B cell (primary cell): ENCODE measurements at regions not wholly inside any gene's neighbourhood (a gene's known extent, or its start where the extent isn't known, plus 50 kb on each side); places are given as distances from the start of the nearest gene placed in this dataset.

ENCODE experiments used
- ATAC-seq: fragments of 200-7000 bp; cut with Tn5 transposase; one replicate; pipeline ENCODE4 v1.10.0; 2021; ENCODE audit warnings: low read depth, mild to moderate bottlenecking, moderate number of reproducible peaks, moderate library complexity
- CTCF ChIA-PET: fragments of 350-600 bp; sonication (Branson Sonifier 250); formaldehyde crosslinking; loops from one replicate; lab custom pipeline; 2021; ENCODE audit warnings: antibody characterized with exemption, inconsistent platforms; lab: Charles Lee
- POLR2A ChIA-PET: fragments of 350-600 bp; sonication (Branson Sonifier 250); formaldehyde crosslinking; loops from one replicate; lab custom pipeline; 2021; ENCODE audit warnings: antibody characterized with exemption; lab: Charles Lee
- DNase-seq: peaks from one replicate; pipeline ENCODE4 v3.0.0; 2013
- H2AFZ ChIP-seq: 2 replicates; pipeline ENCODE4 v1.6.1; 2012; ENCODE audit warnings: mild to moderate bottlenecking, low read depth, low read length; ENCODE audit not compliant: insufficient read depth, poor library complexity, severe bottlenecking
- H3K27ac ChIP-seq, 2 donors: 1 replicate in 1 of 2; 2 replicates in 1 of 2; pipeline ENCODE4 v1.5.1; 2012 to 2013; ENCODE audit warnings: low read length in 2 of 2, mild to moderate bottlenecking in 2 of 2, moderate library complexity in 1 of 2
- H3K27me3 ChIP-seq, 4 experiments: fragments of 200-600 bp in 1 of 4; sonication (generic) in 1 of 4; replicated peaks in 1 of 4; 1 replicate in 2 of 4; 2 replicates in 2 of 4; pipeline versions ENCODE4 v1.6.1 to v1.7.0; 2013 to 2016; ENCODE audit warnings: low read length in 3 of 4, mild to moderate bottlenecking in 2 of 4, mixed read lengths in 1 of 4, moderate library complexity in 1 of 4; ENCODE audit not compliant: insufficient read depth in 4 of 4, control insufficient read depth in 3 of 4; ENCODE audit errors: control extremely low read depth in 1 of 4
- H3K36me3 ChIP-seq, 2 experiments: replicated peaks in 1 of 2; 1 replicate in 1 of 2; 2 replicates in 1 of 2; pipeline versions ENCODE4 v1.6.1 to v1.7.1; 2013; ENCODE audit warnings: low read length in 1 of 2; ENCODE audit not compliant: insufficient read depth in 2 of 2, control insufficient read depth in 1 of 2; ENCODE audit errors: control extremely low read depth in 1 of 2, extremely low read depth in 1 of 2
- H3K4me1 ChIP-seq, 2 donors: fragments of 200-600 bp in 1 of 2; sonication (generic) in 1 of 2; 1 replicate in 1 of 2; 2 replicates in 1 of 2; pipeline versions ENCODE4 v1.5.1 to v1.6.1; 2013 to 2017; ENCODE audit warnings: low read length in 2 of 2; ENCODE audit not compliant: control insufficient read depth in 2 of 2, insufficient read depth in 2 of 2
- H3K4me2 ChIP-seq: replicated peaks from 2 replicates; pipeline ENCODE3; 2012; ENCODE audit warnings: mild to moderate bottlenecking, low read depth, low read length; ENCODE audit not compliant: poor library complexity, severe bottlenecking
- H3K4me3 ChIP-seq, 5 experiments: fragments of 200-600 bp in 1 of 5; sonication (generic) in 1 of 5; 1 replicate in 3 of 5; 2 replicates in 2 of 5; pipeline versions ENCODE4 v1.5.1 to v1.7.0; 2011 to 2016; ENCODE audit warnings: low read length in 4 of 5, mild to moderate bottlenecking in 4 of 5, low read depth in 2 of 5, control low read depth in 1 of 5, moderate library complexity in 1 of 5; ENCODE audit not compliant: insufficient read depth in 1 of 5; ENCODE audit errors: control extremely low read depth in 1 of 5, extremely low read depth in 1 of 5
- H3K79me2 ChIP-seq: fragments of 200-600 bp; sonication (generic); one replicate; pipeline ENCODE4 v1.6.0; 2016; ENCODE audit warnings: low read length; ENCODE audit not compliant: control insufficient read depth, insufficient read depth
- H3K9ac ChIP-seq: fragments of 200-600 bp; sonication (generic); 2 replicates; pipeline ENCODE4 v1.6.1; 2017; ENCODE audit warnings: mild to moderate bottlenecking, low read length, moderate library complexity
- H3K9me3 ChIP-seq, 3 donors: one replicate each; pipeline versions ENCODE4 v1.6.1 to v1.7.1; 2013; ENCODE audit warnings: low read length in 2 of 3; ENCODE audit not compliant: control insufficient read depth in 2 of 3, insufficient read depth in 1 of 3; ENCODE audit errors: control extremely low read depth in 1 of 3
- H4K20me1 ChIP-seq: 2 replicates; pipeline ENCODE4 v1.6.0; 2012; ENCODE audit warnings: mild to moderate bottlenecking, low read length; ENCODE audit not compliant: insufficient read depth, control insufficient read depth, poor library complexity, severe bottlenecking
- H3K27ac Mint-ChIP-seq: one replicate; pipeline ENCODE4 v1.8.0; 2021; ENCODE audit warnings: mixed read lengths
- H3K27me3 Mint-ChIP-seq: one replicate; pipeline ENCODE4 v1.8.0; 2021; ENCODE audit warnings: mixed read lengths
- H3K4me1 Mint-ChIP-seq: one replicate; pipeline ENCODE4 v1.8.0; 2021; ENCODE audit warnings: mixed read lengths
- H3K4me3 Mint-ChIP-seq: one replicate; pipeline ENCODE4 v1.8.0; 2021; ENCODE audit warnings: mixed read lengths
- H3K9me3 Mint-ChIP-seq: one replicate; pipeline ENCODE4 v1.8.0; 2022; ENCODE audit warnings: mixed read lengths; ENCODE audit not compliant: insufficient read depth
- EZH2 ChIP-seq: IDR thresholded peaks from 2 replicates; pipeline ENCODE4 v1.6.1; 2012; ENCODE audit warnings: borderline replicate concordance, low read depth, mild to moderate bottlenecking, moderate library complexity, low read length; ENCODE audit not compliant: insufficient read depth, poor library complexity, severe bottlenecking
- WGBS: methylation state at CpG from one replicate; pipeline ENCODE4 v1.1.5; 2013; ENCODE audit warnings: missing lambda C conversion rate; ENCODE audit not compliant: insufficient coverage; 5-methylcytosine and 5-hydroxymethylcytosine counted together
- intact Hi-C: fragments of 100-400 bp; cut with micrococcal nuclease; formaldehyde crosslinking; loops from one replicate; pipeline ENCODE4 v1.10.0; 2022
- TF ChIP-seq, protein P1 (sequence below): fragments of 200-600 bp; IDR thresholded peaks from one replicate; pipeline ENCODE4 v1.8.0; 2022; ENCODE audit warnings: antibody characterized with exemption, mild to moderate bottlenecking

DNA sequence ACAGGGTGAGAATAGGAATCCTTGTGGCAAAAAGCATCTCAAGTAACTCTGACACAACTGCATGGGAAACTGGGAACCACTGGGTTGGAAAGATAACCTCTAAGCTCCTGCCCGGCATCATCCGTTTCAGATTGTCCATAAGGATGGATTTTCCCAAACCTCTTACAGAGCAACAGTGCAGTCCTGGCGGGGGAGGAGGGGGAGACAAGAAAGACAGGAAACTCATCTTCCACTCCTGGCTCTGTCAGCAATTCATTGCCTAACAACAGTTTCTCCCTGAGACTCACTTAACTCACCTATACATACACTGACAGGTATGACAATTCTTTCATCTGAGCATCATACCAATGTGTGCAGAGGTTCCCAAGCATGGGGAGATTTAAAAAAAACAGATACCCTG, 279.0 kb downstream of the RPLP1 start:
- peaks cover 0 to 6% of the 10 kb centered on the region in 2 donors for H3K4me1 ChIP-seq
- H3K27me3 ChIP-seq: peaks cover 0 to 3% (median 0%) of the 10 kb centered on the region in 4 experiments
- no peak overlapping the region for H3K4me3 ChIP-seq
- Mint-ChIP-seq H3K27ac (no peak overlapping the region), H3K27me3 (no peaks in the 10 kb centered on the region), H3K4me3 (no peak overlapping the region), H3K4me1 (peaks cover 10% of the 10 kb centered on the region), H3K9me3 (no peaks in the 10 kb centered on the region)
- ChIA-PET POLR2A (interaction anchor here (0.6 to 0.7 kb wide), 2 partner anchors 50 to 318 kb away, joined by 3 read pairs; partner anchors contain the start of gene KIF23), CTCF (interaction anchor here (0.8 to 1.6 kb wide), 6 partner anchors 12 to 756 kb away, joined by 3 to 7 read pairs (median 3); no protein-coding TSS in a partner anchor)
- H3K4me2 ChIP-seq: no peak overlapping the region
- no CpG with 5 or more reads among the region's 3 CpGs for WGBS
- no peaks in the 10 kb centered on the region for H3K79me2 ChIP-seq
- DNase-seq: no peak
- TF ChIP-seq, protein P1, sequence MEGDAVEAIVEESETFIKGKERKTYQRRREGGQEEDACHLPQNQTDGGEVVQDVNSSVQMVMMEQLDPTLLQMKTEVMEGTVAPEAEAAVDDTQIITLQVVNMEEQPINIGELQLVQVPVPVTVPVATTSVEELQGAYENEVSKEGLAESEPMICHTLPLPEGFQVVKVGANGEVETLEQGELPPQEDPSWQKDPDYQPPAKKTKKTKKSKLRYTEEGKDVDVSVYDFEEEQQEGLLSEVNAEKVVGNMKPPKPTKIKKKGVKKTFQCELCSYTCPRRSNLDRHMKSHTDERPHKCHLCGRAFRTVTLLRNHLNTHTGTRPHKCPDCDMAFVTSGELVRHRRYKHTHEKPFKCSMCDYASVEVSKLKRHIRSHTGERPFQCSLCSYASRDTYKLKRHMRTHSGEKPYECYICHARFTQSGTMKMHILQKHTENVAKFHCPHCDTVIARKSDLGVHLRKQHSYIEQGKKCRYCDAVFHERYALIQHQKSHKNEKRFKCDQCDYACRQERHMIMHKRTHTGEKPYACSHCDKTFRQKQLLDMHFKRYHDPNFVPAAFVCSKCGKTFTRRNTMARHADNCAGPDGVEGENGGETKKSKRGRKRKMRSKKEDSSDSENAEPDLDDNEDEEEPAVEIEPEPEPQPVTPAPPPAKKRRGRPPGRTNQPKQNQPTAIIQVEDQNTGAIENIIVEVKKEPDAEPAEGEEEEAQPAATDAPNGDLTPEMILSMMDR: no peak
- TF ChIP-seq EZH2: no peak
- H3K36me3 ChIP-seq: no peaks in the 10 kb centered on the region
- no peaks in the 10 kb centered on the region for H3K9me3 ChIP-seq
- no peaks in the 10 kb centered on the region for H4K20me1 ChIP-seq
- no peak overlapping the region for H3K27ac ChIP-seq
- H3K9ac ChIP-seq: no peak overlapping the region
- intact Hi-C loops: loop anchor here (10.0 kb wide), 1 partner anchor 53 kb away; no protein-coding TSS in a partner anchor
- no peak overlapping the region for H2AFZ ChIP-seq
- no peak for ATAC-seq

DNA sequence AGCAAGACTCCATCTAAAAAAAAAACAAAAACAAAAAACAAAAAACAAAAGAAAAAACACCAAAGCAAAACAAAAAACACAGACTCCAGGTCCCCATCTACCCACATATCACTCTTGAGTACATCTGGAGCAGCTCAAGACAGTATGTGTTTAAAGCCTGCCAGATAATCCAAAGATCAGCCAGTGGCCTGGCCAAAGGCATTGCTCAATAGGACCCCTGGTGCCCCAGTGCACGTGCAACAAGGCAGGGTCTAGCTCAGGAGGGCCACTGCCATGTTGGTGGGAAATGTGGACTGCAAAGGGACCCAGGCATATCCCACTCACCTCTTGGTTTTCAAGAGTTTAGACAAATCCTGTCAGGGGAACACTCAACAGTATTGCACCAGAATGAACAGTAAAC, 279.5 kb downstream of the RPLP1 start:
- DNase-seq: no peak
- no peak for ATAC-seq
- no peak overlapping the region for H3K4me3 ChIP-seq
- peaks cover 8% of the 10 kb centered on the region for H3K4me1 Mint-ChIP-seq
- H3K9me3 ChIP-seq: no peaks in the 10 kb centered on the region
- H3K27me3 ChIP-seq: peaks cover 0 to 3% (median 0%) of the 10 kb centered on the region in 4 experiments
- H3K4me3 Mint-ChIP-seq: no peak overlapping the region
- H3K9me3 Mint-ChIP-seq: no peaks in the 10 kb centered on the region
- WGBS: 100% methylated on average over 1 of the region's 1 CpG
- no peak overlapping the region for H3K27ac ChIP-seq
- H3K36me3 ChIP-seq: no peaks in the 10 kb centered on the region
- peaks cover 0 to 3% of the 10 kb centered on the region in 2 donors for H3K4me1 ChIP-seq
- intact Hi-C loops: loop anchor here (10.0 kb wide), 1 partner anchor 53 kb away; no protein-coding TSS in a partner anchor
- H4K20me1 ChIP-seq: no peaks in the 10 kb centered on the region
- H3K27ac Mint-ChIP-seq: no peak overlapping the region
- POLR2A ChIA-PET: interaction anchor here (0.6 to 0.7 kb wide), 3 partner anchors 50 to 366 kb away, joined by 3 read pairs; partner anchors contain the start of gene KIF23
- H3K4me2 ChIP-seq: no peak overlapping the region
- no peaks in the 10 kb centered on the region for H3K79me2 ChIP-seq
- H3K9ac ChIP-seq: no peak overlapping the region
- H3K27me3 Mint-ChIP-seq: peaks cover 2% of the 10 kb centered on the region
- no peak for TF ChIP-seq EZH2
- TF ChIP-seq, protein P1: no peak
- H2AFZ ChIP-seq: no peak overlapping the region
- CTCF ChIA-PET: interaction anchor here (1.0 to 1.6 kb wide), 5 partner anchors 11 to 756 kb away, joined by 3 to 7 read pairs (median 3); no protein-coding TSS in a partner anchor
